ENCODE measurements at regions not wholly inside any gene's neighbourhood (a gene's known extent, or its start where the extent isn't known, plus 50 kb on each side); places are given as distances from the start of the nearest gene placed in this dataset.

GRCh38 chr7:123060446-123060845, 64.9 kb upstream of the TAS2R16 start:
- H3K4me3 ChIP-seq (ENCODE audit: low read depth, low read length): no peak overlapping the region
- no peak for TF ChIP-seq CTCF (IDR thresholded peaks at IDR 0.05; ENCODE audit: low read depth, low read length)
- in situ Hi-C loops (cut with HindIII; ENCODE audit: low sequenced_read_pairs): no loop called here
- no peak for DNase-seq (ENCODE audit: low read depth, low spot score)

GRCh38 chr7:123057911-123058310, 62.4 kb upstream of the TAS2R16 start:
- in situ Hi-C loops (cut with HindIII; ENCODE audit: low sequenced_read_pairs): no loop called here
- no peak for TF ChIP-seq CTCF (IDR thresholded peaks at IDR 0.05; ENCODE audit: low read depth, low read length)
- no peak overlapping the region for H3K4me3 ChIP-seq (ENCODE audit: low read depth, low read length)
- no peak for DNase-seq (ENCODE audit: low read depth, low spot score)

GRCh38 chr7:123054357-123055133, 59.0 kb upstream of the TAS2R16 start:
- in situ Hi-C loops (cut with HindIII; ENCODE audit: low sequenced_read_pairs): no loop called here
- TF ChIP-seq CTCF (IDR thresholded peaks at IDR 0.05; ENCODE audit: low read depth, low read length): peak; percentile 13
- no peak overlapping the region for H3K4me3 ChIP-seq (ENCODE audit: low read depth, low read length)
- DNase-seq (ENCODE audit: low read depth, low spot score): no peak

- H3K4me3 ChIP-seq (ENCODE audit: low read depth, low read length): no peak overlapping the region
- peak; percentile 69 for DNase-seq (ENCODE audit: low read depth, low spot score)
- TF ChIP-seq CTCF (IDR thresholded peaks at IDR 0.05; ENCODE audit: low read depth, low read length): no peak
- in situ Hi-C loops (cut with HindIII; ENCODE audit: low sequenced_read_pairs): no loop called here
Observed at GRCh38 chr7:123051916-123052315, 56.4 kb upstream of the TAS2R16 start.

GRCh38 chr7:123047955-123048354, 52.5 kb upstream of the TAS2R16 start:
- no peak for DNase-seq (ENCODE audit: low read depth, low spot score)
- no peak for TF ChIP-seq CTCF (IDR thresholded peaks at IDR 0.05; ENCODE audit: low read depth, low read length)
- no peak overlapping the region for H3K4me3 ChIP-seq (ENCODE audit: low read depth, low read length)
- in situ Hi-C loops (cut with HindIII; ENCODE audit: low sequenced_read_pairs): no loop called here
